MM.1S (cell line): ENCODE measurements at regions not wholly inside any gene's neighbourhood (a gene's known extent, or its start where the extent isn't known, plus 50 kb on each side); places are given as distances from the start of the nearest gene placed in this dataset.

Source experiments
- CTCF ChIP-seq: fragments of 300-600 bp; sonication (generic); IDR thresholded peaks from 2 replicates; pipeline ENCODE4 v1.5.1; 2016; ENCODE audit warnings: antibody characterized with exemption, low read length, mixed read lengths
- EZH2 ChIP-seq: fragments of 300-600 bp; sonication (generic); optimal IDR thresholded peaks from 2 replicates; pipeline ENCODE3; 2017; ENCODE audit warnings: low read depth, mild to moderate bottlenecking, antibody characterized with exemption, low read length, mixed read lengths
- EZH2phosphoT487 ChIP-seq: fragments of 300-600 bp; sonication (generic); IDR thresholded peaks from 2 replicates; pipeline ENCODE4 v1.6.1; 2018; ENCODE audit warnings: antibody characterized with exemption, low read length

GRCh38 chr14:22025879-22026278, 352.3 kb upstream of the OR4E1 start:
- TF ChIP-seq CTCF = no peak
- no peak for TF ChIP-seq EZH2
- no peak for TF ChIP-seq EZH2phosphoT487
